GM18907 (cell line): ENCODE measurements at regions not wholly inside any gene's neighbourhood (a gene's known extent, or its start where the extent isn't known, plus 50 kb on each side); places are given as distances from the start of the nearest gene placed in this dataset.
"Not testable (repeated sequence)": the region's sequence is repeated elsewhere in the genome, so short reads cannot be mapped to it uniquely, and the experiment has no call there.

ENCODE experiments used
- ATAC-seq: cut with Tn5 transposase; IDR thresholded peaks from one replicate; pipeline ENCODE4 v1.9.1; 2021; ENCODE audit warnings: mild to moderate bottlenecking, moderate library complexity; ENCODE audit not compliant: unreplicated experiment

DNA sequence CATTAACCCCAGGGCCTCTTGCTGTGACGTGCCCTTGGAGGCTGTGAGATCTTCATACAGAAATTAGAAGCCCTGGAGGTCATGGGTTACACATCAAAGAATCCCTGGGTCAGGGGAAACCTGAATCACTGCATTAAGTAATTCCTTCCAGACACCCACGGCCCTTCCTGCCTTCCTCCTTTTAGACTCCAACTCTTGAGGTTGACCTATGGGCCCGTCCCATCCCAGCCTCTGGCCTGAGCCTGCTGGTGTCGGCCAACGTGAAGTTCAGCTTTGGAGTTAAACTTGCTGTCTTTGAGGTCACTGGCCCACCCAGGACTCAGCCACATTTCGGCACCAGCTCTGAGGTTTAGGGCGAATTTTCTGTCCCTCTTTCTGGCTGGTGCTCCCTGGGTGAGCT, 198.3 kb downstream of the ACKR3 start:
- no peak for ATAC-seq

DNA sequence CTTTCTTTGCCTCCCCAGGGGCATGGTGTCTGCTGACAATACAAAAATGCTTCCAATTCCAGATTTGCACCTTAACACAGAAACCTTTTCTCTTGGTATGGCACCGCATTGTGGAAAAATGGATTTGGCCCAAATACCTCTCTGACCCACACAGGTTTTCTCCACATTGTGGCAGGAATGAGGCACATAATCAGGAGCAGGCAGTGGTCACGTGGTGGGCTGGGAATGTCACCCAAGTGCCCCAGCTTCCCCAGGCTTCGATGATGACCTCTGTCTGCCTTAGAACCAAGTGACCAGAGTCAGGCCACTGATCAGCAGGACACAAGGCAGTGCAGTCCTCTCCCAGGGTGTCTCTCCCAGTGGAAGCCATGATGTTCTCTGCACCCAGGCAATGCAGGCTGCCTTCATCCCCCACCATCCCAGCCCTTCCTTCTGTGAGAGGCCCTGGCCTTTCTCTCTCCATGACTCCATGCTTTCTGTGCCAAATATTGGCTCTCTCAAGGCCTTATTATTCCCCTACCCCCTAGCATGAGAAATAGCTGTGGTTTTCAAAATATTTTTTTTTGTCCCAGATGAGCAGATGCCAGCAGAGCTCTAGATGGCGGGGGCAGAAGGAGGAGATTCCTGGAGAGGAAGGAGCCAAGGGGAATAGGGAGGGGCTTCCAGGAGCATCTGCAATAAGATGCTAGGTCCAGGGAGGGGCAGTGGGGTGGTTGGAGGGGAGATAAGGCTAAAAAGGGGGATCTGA, 198.9 kb downstream of the ACKR3 start:
- no peak for ATAC-seq

DNA sequence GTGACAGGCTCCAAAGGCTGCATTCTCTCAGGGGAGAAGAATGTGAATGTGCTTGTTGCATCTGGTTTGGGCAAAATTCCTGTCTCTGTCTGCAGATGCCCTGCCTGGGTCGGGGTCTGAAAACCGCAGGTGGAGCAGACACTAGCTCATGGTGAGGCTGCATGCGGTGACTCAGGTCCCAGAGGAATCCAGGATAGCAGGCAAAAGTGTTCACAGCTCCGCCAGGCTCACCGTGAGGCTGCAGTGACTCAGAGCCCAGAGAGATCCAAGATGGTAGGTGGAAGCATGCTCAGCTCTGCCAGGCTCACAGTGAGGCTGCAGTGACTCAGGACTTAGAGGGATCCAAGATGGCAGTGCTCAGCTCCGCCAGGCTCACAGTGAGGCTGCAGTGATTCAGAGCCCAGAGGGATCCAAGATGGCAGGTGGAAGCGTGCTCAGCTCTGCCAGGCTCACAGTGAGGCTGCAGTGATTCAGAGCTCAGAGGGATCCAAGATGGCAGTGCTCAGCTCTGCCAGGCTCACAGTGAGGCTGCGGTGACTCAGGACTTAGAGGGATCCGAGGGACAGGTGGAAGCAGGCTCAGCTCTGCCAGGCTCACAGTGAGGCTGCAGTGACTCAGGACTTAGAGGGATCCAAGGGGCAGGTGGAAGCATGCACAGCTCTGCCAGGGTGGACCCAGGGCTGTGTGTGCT, 200.5 kb downstream of the ACKR3 start:
- ATAC-seq = no peak

DNA sequence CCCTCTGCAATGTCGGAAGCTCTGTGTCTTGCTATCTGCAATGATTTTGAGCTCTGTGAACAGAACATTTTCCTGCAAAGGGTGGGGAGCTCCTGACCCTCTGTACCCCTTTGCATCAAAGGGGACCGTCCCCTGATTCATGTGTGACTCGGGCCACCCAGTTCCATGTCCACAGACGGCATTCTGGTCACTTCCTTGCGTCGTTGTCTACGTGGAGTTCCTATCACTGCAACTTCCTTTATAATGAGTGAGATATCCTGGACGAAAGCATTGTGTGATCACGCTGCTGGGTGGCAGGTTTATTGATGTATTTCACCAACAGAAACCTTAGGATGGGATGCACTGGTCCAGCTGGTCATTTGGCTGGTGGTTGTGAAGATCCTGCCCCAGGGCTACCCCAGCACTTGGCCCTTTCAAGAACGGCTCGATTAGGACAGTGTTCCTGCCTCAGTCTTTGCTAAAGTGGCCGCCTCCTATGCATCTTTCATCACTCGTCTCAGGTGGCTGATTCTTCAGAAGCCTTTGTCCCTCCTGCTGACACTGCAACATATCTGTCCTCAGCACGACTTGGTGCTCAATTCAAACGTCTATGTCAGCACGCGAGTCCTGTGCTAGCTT, 202.7 kb downstream of the ACKR3 start:
- ATAC-seq = no peak

DNA sequence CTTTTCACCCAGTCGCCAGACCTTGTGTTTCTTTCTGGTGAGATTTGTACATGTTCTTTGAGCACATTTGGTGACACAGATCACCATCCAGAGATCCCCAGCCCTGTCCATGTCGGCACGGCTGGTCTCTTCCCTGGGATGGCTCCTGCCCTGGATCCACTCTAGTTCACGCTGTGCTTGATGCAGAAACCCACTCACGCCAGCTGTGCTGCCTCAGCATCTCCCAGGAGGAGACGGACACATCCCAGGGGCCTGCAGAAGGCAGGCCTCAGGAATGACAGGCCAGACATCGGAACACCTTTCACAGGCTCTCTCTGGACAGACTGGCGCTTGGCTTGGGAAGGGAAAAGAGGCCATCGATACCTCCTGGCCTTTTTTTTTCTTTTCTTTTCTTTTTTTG, 203.6 kb downstream of the ACKR3 start:
- ATAC-seq = no peak

DNA sequence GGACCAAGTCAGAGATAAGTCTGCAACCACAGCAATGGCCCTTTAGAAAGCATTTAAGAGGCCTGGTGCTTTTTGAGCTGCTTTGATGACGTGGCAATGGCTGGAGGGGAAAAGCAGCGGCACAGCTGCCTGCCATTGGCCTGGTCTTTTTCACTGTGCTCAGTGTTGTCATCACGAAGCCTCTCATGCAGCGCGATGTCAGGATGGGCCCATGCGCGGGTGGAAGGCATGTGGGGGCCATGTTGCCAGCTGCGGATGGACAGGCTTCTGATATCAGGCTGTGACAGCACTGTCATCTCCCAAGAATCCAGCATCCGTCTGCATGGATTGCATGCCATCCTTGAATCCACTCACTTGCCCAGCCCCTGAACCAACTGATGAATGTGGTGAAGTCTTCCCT, 204.5 kb downstream of the ACKR3 start:
- ATAC-seq = no peak

DNA sequence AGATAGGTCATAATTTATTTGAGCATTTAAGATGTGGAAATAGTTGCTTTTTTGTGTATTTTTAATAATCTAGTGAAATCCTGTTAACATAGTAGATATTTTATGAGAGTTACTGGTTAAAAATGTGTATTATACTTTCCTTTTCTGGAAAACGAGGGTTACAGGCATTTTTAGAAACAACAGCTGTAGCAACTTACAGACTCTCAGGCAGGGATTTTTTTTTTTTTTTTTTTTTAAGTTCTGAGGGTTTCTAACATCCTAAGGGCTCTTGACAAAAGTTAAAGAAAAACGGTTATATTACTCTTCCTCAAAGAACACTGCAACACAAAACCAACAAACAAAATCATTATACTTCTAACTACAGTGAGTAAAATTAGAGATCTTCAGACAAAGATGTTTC, 205.9 kb downstream of the ACKR3 start:
- no peak for ATAC-seq

DNA sequence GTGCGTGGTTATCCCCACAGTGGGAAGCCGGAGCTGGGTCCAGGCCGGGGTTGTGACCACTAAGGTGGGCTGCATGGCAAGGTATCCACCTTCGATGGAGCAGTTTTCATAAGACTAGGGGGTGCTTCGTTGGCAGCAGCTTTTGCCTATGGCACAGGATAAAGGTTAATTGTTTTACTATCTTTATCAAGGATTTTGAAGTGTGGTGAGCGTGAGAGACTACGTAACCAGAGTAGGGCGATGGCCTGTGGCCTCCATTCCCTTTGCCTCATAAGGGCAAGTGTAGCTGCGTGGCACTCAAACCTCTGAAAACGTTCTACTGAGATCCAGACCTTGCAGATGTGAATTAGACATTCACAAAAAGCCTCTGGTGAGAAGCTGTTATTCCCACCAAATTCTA, 206.6 kb downstream of the ACKR3 start:
- ATAC-seq = no peak

DNA sequence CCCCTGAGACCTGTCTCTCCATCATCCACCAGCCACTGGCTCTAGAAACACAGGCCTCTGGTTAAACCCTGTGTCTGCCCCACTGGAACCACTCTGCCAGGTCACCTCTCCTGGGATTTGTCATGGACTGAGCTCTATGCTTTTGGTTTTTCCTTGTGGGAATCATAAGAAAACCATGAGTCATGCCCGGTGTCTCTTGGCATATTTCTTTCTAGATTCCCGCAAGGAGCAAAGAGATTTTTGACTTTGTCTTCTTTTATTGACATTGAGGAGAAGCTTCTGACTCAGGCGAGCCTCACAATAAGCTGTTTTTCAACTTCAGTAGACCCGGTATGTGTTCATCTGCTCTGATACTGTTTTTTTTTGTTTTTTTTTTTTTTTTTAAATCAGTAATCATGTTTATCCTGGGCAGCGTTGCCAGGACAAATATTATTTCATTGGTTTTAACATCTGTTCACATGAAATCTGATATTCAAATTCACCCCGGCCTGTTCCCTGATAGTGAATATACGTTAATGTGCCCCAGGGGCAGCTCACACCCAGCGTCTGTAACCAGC, 207.1 kb downstream of the ACKR3 start:
- ATAC-seq = no peak

DNA sequence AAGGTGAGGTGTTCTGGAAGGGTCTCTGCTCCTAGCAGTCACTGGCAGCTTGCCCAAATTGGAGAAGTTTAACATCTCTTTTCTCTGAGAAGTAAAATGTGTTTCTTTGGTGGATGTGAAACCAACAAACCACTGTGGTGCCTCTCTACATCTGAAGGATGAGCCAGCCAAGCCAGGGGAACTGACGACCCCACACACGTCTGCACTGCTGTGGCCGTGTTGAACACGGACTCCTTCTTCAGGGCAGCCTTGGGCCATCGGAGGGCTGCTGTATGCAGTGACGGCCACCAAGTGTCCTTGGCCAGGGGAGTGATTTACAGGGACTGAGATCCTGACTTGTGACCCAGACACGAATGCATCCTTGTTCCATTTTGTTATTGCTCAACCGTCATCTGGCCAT, 207.8 kb downstream of the ACKR3 start:
- no peak for ATAC-seq

DNA sequence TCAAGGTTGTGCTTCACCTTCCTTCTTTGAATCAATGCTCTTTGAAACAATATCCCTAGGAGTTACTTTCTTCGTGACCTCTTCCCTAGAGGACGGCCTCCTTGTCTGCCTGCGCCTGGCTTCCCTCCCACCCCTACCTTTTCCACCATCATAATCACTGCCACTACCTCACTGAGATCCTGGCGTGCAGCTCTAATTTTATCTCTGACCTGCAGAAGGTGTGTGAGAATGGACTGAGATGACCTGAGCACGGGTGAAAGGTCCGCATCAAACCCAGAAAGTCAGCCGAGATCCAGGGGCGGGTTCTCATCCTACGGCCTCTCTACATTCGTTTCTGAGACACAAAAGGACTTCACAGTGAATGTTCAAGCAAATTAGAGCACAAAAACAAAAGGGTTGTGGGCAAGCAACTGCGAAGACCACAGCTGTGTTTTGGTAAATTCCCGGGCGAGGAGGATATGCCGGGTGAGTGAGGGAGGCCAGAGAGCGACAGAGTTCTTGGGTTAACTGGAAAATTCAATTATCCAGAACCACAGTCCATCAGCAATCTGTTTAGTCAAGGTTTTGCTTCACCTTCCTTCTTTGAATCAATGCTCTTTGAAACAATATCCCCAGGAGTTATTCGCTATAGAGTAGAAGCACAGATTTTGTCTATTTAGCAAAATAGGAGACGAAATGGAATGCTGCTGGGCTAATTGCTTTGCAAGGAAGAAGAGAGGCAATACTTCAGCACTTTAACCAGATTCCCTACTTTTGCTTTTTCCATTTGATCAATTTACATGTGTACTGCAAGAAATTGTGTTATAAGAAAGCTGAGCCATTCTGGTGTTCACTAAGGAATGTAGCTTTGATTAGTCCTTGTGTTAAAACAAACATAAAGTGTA, 212.6 kb downstream of the ACKR3 start:
- no peak for ATAC-seq

DNA sequence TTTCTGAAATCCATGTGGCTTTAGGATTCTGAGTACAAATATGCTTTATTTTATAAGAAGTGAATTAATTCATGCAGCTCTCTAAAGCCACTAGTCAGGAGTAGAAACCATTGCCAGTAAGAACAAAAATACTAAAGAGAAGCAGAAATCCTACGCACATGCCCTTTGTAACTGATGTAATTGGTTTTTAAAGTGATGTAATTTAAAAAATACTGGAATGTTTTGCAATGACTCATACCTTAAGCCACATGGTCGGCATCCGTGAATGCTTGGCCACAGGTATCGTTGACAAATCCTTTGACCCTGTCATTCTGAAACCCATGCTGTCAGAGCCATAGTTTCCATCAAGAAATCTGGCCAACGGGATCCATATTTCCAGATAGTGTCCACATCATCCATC, 213.3 kb downstream of the ACKR3 start:
- ATAC-seq = no peak

DNA sequence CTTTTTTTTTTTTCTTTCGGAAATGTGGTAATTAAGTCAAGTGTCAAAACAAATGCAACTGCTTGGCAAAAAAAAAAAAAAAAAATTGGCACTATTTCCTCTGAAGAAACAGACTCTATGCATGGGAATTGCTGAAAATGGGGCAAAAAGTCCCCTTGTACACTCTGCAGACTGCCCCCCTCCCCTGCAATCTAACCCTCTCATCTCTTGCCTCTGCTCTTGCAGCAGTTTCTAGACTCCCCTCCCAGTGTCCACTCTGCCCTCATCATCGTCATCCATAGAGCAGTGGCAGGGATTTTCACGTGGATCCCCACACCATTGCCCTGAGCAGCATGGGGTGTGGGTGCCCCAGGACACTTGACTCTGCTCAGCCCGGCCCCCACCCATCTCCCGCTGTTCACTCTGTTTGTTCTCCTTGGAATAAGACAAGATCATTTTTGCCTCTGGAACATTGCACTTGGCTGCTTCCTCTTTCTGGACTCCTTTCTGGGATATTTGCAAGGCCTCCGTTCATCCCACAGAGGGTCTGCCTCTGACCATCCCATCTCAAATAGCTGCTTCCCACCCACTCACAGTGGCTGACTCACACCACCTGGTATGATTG, 213.9 kb downstream of the ACKR3 start:
- ATAC-seq = no peak

DNA sequence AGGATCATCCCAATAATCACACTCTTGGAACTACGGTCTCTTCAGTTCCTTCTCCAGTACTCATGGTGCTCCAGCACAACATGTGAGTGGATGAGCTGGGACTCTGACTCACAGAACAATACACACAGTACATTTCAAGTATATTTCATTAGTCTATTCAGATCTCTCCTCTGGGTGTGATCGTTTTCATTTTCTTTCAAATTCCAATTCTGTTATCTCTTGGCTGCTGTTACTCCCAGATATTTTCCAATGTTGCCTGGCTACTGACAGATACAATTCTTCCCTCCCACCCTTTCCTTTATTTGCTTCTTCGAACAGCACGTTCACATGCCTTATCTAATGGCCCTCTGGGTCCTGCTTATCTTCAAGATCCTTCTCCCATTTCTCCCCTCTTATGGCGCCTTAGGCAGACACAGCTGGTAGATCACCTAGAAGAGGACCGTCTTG, 216.0 kb downstream of the ACKR3 start:
- ATAC-seq = no peak

DNA sequence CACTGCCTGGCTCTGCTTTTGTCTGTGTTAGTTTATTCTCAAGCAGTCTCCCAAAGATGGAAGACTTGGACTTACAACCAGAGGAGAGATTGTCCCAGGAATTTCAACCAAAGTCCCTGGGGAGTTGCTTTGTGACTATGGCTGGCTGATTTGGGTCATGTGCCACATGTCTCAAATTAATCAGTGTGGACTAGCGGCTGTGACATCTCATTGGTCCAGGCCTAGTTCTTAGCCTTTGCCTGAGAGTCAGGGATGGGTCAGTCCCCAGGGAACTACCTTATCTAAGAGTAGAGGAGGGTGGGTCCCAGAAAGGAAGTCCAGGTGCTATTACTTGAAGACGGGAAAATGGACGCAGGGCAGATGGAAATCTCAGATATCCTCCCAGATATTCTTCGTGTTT, 217.1 kb downstream of the ACKR3 start:
- ATAC-seq = no peak

DNA sequence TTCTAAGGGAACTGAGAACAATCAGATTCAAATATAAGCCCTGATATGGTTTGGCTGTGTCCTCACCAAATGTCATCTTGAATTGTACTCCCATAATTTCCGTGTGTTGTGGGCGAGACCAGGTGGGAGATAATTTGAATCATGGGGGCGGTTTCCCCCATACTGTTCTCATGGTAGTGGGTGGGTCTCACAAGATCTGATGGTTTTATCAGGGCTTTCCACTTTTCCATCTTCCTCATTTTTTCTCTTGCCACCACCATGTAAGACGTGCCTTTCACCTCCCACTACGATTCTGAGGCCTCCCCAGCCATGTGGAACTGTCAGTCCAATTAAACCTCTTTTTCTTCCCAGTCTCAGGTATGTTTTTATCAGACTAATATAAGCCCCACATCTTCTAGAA, 217.8 kb downstream of the ACKR3 start:
- not testable (repeated sequence) for ATAC-seq

DNA sequence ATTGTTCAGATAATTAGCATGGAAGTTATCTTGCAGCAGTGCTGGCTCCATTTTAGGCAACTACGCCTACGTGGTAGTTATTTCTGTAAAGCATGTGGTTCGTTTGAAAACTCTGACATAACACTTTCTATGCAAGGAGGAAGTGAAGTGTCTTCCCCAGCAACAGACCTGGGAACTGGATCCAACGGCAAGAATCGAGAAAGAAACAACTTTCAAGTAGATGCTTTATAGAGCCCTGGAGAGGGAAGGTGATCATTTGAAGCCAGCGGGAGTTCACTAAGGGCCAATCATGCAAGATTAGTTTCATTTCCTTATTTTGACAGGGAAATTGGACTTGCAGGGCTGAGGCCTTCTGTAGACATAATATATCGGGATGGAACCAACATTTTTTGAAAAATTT, 218.3 kb downstream of the ACKR3 start:
- no peak for ATAC-seq

DNA sequence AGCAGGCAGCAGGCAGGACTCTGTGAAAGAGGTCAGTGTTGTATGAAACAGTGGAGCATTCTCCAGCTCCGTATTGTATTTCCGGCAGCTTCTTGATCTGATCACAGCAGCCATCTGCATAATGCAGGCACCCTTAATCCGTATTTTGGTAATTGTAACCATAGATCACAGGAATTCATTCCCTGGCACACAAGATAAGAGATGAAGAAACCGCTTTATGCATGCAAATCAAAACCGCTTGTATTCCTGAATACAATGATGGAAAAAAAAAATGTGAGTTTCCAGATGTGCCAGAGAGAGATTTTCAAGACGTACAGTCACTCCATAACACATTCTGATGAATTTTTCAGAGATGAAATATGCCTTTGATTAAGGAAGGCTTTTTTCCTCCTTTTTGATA, 221.3 kb downstream of the ACKR3 start:
- ATAC-seq = no peak

DNA sequence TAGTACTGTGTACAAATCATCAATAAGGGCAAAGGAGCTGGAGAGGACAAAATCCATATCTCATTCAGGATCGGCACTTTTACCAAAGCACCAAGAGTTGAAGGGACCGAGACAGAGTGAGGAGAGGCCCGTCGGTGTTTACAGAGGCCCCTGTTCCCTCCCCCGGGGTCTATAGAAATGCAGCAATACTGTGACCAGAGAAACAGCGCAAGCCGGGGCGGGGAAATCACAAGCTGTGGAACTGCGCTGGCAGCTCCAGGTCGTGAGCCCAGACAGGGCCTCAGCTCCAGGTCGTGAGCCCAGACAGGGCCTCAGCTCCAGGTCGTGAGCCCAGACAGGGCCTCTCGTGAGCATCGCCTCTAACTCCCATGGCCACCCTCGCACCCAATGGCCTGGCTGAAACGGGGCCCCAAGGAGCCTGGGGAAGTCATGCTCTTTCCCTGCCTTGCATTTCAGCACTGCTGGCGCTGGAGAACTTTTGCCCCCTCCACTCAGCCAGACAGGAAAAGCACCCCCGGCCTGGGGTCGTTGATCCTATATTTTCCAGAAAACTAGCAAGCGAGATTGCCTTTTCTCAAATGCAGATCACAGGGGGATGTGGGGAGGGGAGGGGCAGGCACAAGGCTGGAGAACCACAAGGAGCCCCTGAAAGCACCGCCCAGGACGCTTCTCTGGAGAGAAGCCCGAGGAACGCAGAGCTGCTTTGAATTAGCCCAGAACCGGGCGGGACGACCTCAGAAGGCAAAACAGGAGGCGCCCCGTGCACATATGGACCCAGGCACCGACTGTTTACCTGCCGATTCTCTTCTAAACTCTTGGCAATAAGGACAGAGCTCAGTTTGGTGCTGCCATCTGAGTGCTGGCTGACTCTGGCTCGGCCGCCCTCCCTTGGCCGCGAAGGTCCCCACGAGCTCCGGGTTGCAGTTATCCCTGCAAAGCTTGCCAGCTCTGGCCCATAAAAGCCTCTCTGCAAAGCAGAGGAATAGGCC, 223.7 kb downstream of the ACKR3 start:
- no peak for ATAC-seq
